ENCODE measurements at regions not wholly inside any gene's neighbourhood (a gene's known extent, or its start where the extent isn't known, plus 50 kb on each side); places are given as distances from the start of the nearest gene placed in this dataset.

GRCh38 chr12:33721561-33721960 is 281.9 kb upstream of the SYT10 start:
- Mint-ChIP-seq H3K4me3 (no peak overlapping the region), H3K9me3 (no peaks in the 10 kb centered on the region), H3K27me3 (ENCODE audit: low read depth, poor library complexity) (peaks cover 2% of the 10 kb centered on the region), H3K4me1 (no peaks in the 10 kb centered on the region), H3K36me3 (ENCODE audit: low read depth) (no peaks in the 10 kb centered on the region), H3K27ac (no peak overlapping the region)
- TF ChIP-seq CTCF (IDR thresholded peaks at IDR 0.05), result no peak
- no peak for DNase-seq

- Mint-ChIP-seq H3K4me1 (no peaks in the 10 kb centered on the region), H3K27me3 (ENCODE audit: low read depth, poor library complexity) (no peaks in the 10 kb centered on the region), H3K27ac (no peak overlapping the region), H3K4me3 (no peak overlapping the region), H3K9me3 (peaks cover 13% of the 10 kb centered on the region), H3K36me3 (ENCODE audit: low read depth) (no peaks in the 10 kb centered on the region)
- no peak for TF ChIP-seq CTCF (IDR thresholded peaks at IDR 0.05)
- DNase-seq, result no peak
Measured at GRCh38 chr12:33724867-33725266, 285.2 kb upstream of the SYT10 start.

GRCh38 chr12:33734871-33735270 is 287.4 kb upstream of the ALG10 start:
- Mint-ChIP-seq H3K4me3 (no peak overlapping the region), H3K27me3 (ENCODE audit: low read depth, poor library complexity) (peaks cover 3% of the 10 kb centered on the region), H3K9me3 (peaks cover 12% of the 10 kb centered on the region), H3K36me3 (ENCODE audit: low read depth) (no peaks in the 10 kb centered on the region), H3K4me1 (no peaks in the 10 kb centered on the region), H3K27ac (no peak overlapping the region)
- TF ChIP-seq CTCF (IDR thresholded peaks at IDR 0.05), result no peak
- no peak for DNase-seq

- no peaks in the 10 kb centered on the region for H3K27me3 Mint-ChIP-seq (ENCODE audit: low read depth, poor library complexity)
- H3K9me3 Mint-ChIP-seq, result no peaks in the 10 kb centered on the region
- TF ChIP-seq CTCF (IDR thresholded peaks at IDR 0.05), result no peak
- no peak overlapping the region for H3K4me3 Mint-ChIP-seq
- H3K36me3 Mint-ChIP-seq (ENCODE audit: low read depth), result no peaks in the 10 kb centered on the region
- no peak for DNase-seq
- H3K27ac Mint-ChIP-seq, result peak overlapping the region; percentile 41
- peaks cover 7% of the 10 kb centered on the region for H3K4me1 Mint-ChIP-seq
Measured at GRCh38 chr12:33752854-33753253, 269.4 kb upstream of the ALG10 start.

GRCh38 chr12:33757701-33758100 is 264.6 kb upstream of the ALG10 start:
- H3K27ac Mint-ChIP-seq, result no peak overlapping the region
- H3K36me3 Mint-ChIP-seq (ENCODE audit: low read depth), result no peaks in the 10 kb centered on the region
- no peak for TF ChIP-seq CTCF (IDR thresholded peaks at IDR 0.05)
- no peak for DNase-seq
- H3K27me3 Mint-ChIP-seq (ENCODE audit: low read depth, poor library complexity), result no peaks in the 10 kb centered on the region
- H3K4me1 Mint-ChIP-seq, result peaks cover 3% of the 10 kb centered on the region
- H3K9me3 Mint-ChIP-seq, result no peaks in the 10 kb centered on the region
- H3K4me3 Mint-ChIP-seq, result no peak overlapping the region

- Mint-ChIP-seq H3K36me3 (ENCODE audit: low read depth) (no peaks in the 10 kb centered on the region), H3K4me1 (no peaks in the 10 kb centered on the region), H3K27me3 (ENCODE audit: low read depth, poor library complexity) (no peaks in the 10 kb centered on the region), H3K27ac (no peak overlapping the region), H3K9me3 (no peaks in the 10 kb centered on the region), H3K4me3 (no peak overlapping the region)
- TF ChIP-seq CTCF (IDR thresholded peaks at IDR 0.05), result no peak
- DNase-seq, result no peak
Measured at GRCh38 chr12:33759279-33759678, 263.0 kb upstream of the ALG10 start.
